H9 (cell line): ENCODE measurements at regions not wholly inside any gene's neighbourhood (a gene's known extent, or its start where the extent isn't known, plus 50 kb on each side); places are given as distances from the start of the nearest gene placed in this dataset.

Source experiments
- DNase-seq: peaks from one replicate; pipeline ENCODE4 v3.0.0-alpha.2; 2017
- H2AFZ ChIP-seq: one replicate; pipeline ENCODE4 v1.6.1; 2013; ENCODE audit warnings: mild to moderate bottlenecking, low read length, control low read depth, moderate library complexity
- H2AK5ac ChIP-seq: 2 replicates; pipeline ENCODE4 v1.6.1; 2013; ENCODE audit warnings: low read length, control low read depth, mixed read lengths; ENCODE audit not compliant: insufficient read length
- H2BK120ac ChIP-seq: one replicate; pipeline ENCODE4 v1.6.1; 2013; ENCODE audit warnings: low read depth, mild to moderate bottlenecking, low read length, control low read depth, inconsistent platforms; ENCODE audit not compliant: poor library complexity, severe bottlenecking
- H2BK12ac ChIP-seq: 2 replicates; pipeline ENCODE4 v1.6.1; 2013; ENCODE audit warnings: low read length, control low read depth, mixed read lengths, low read depth; ENCODE audit not compliant: insufficient read length
- H2BK15ac ChIP-seq: 2 replicates; pipeline ENCODE4 v1.6.1; 2013; ENCODE audit warnings: low read depth, low read length, control low read depth
- H2BK20ac ChIP-seq: one replicate; pipeline ENCODE4 v1.6.1; 2013; ENCODE audit warnings: low read depth, mild to moderate bottlenecking, low read length, control low read depth, inconsistent platforms; ENCODE audit not compliant: poor library complexity, severe bottlenecking
- H2BK5ac ChIP-seq: 2 replicates; pipeline ENCODE4 v1.6.1; 2013; ENCODE audit warnings: low read length, control low read depth, mixed read lengths; ENCODE audit not compliant: insufficient read length
- H3K14ac ChIP-seq: 2 replicates; pipeline ENCODE4 v1.6.1; 2013; ENCODE audit warnings: low read length, control low read depth; ENCODE audit not compliant: insufficient read depth
- H3K18ac ChIP-seq: 2 replicates; pipeline ENCODE4 v1.6.1; 2013; ENCODE audit warnings: low read depth, mild to moderate bottlenecking, mixed read lengths, low read length, control low read depth; ENCODE audit not compliant: insufficient read length
- H3K23ac ChIP-seq: 2 replicates; pipeline ENCODE4 v1.6.1; 2013; ENCODE audit warnings: low read length, control low read depth, mixed read lengths, low read depth; ENCODE audit not compliant: insufficient read length
- H3K23me2 ChIP-seq: 2 replicates; pipeline ENCODE4 v1.6.1; 2013; ENCODE audit warnings: low read depth, mild to moderate bottlenecking, mixed read lengths, low read length, control low read depth; ENCODE audit not compliant: insufficient read length, poor library complexity, severe bottlenecking
- H3K27ac ChIP-seq: 2 replicates; pipeline ENCODE4 v1.5.1; 2013; ENCODE audit warnings: low read length, control low read depth, mixed read lengths, low read depth; ENCODE audit not compliant: insufficient read length
- H3K27me3 ChIP-seq: 2 replicates; pipeline ENCODE4 v1.6.1; 2013; ENCODE audit warnings: low read length, control low read depth, inconsistent platforms; ENCODE audit not compliant: insufficient read depth
- H3K4ac ChIP-seq: 2 replicates; pipeline ENCODE4 v1.6.1; 2013; ENCODE audit warnings: low read depth, mild to moderate bottlenecking, control low read depth, inconsistent platforms, low read length, moderate library complexity
- H3K4me1 ChIP-seq: 2 replicates; pipeline ENCODE4 v1.6.1; 2013; ENCODE audit warnings: low read length, control low read depth, inconsistent platforms; ENCODE audit not compliant: insufficient read depth
- H3K4me2 ChIP-seq: 2 replicates; pipeline ENCODE4 v1.6.1; 2013; ENCODE audit warnings: low read length, control low read depth, mixed read lengths; ENCODE audit not compliant: insufficient read length, insufficient read depth
- H3K56ac ChIP-seq: 2 replicates; pipeline ENCODE4 v1.6.1; 2013; ENCODE audit warnings: low read depth, mild to moderate bottlenecking, mixed read lengths, low read length, control low read depth; ENCODE audit not compliant: insufficient read length
- H3K79me1 ChIP-seq: 2 replicates; pipeline ENCODE4 v1.6.1; 2013; ENCODE audit warnings: low read depth, mild to moderate bottlenecking, moderate library complexity, low read length, control low read depth, inconsistent platforms; ENCODE audit not compliant: insufficient read depth, poor library complexity, severe bottlenecking
- H3K79me2 ChIP-seq: 2 replicates; pipeline ENCODE4 v1.6.1; 2013; ENCODE audit warnings: low read length, control low read depth, inconsistent platforms; ENCODE audit not compliant: insufficient read depth
- H3K9ac ChIP-seq: 2 replicates; pipeline ENCODE4 v1.6.1; 2013; ENCODE audit warnings: low read length, control low read depth, mixed read lengths; ENCODE audit not compliant: insufficient read length; ENCODE audit errors: extremely low read depth
- H3K9me3 ChIP-seq: one replicate; pipeline ENCODE4 v1.6.1; 2013; ENCODE audit warnings: low read depth, low read length, inconsistent platforms; ENCODE audit not compliant: control insufficient read depth
- H3T11ph ChIP-seq: one replicate; pipeline ENCODE4 v1.6.1; 2013; ENCODE audit warnings: mild to moderate bottlenecking, low read length, control low read depth, inconsistent platforms
- H4K20me1 ChIP-seq: one replicate; pipeline ENCODE4 v1.6.1; 2013; ENCODE audit not compliant: control insufficient read depth, insufficient read length, insufficient read depth
- H4K5ac ChIP-seq: 2 replicates; pipeline ENCODE4 v1.6.1; 2013; ENCODE audit warnings: low read depth, mild to moderate bottlenecking, mixed read lengths, low read length, control low read depth; ENCODE audit not compliant: insufficient read length
- H4K8ac ChIP-seq: replicated peaks from 2 replicates; pipeline ENCODE4 v1.6.1; 2013; ENCODE audit warnings: low read length, control low read depth, mixed read lengths, low read depth; ENCODE audit not compliant: insufficient read length
- H4K91ac ChIP-seq: 2 replicates; pipeline ENCODE4 v1.6.1; 2013; ENCODE audit warnings: low read depth, mild to moderate bottlenecking, moderate library complexity, mixed read lengths, low read length, control low read depth; ENCODE audit not compliant: insufficient read length
- H3K27ac Mint-ChIP-seq, 3 experiments: 2 replicates in 2 of 3; 3 replicates in 1 of 3; pipeline ENCODE4 v1.8.0; 2020 to 2021; ENCODE audit warnings: mixed read lengths in 3 of 3, mild to moderate bottlenecking in 1 of 3, moderate library complexity in 1 of 3
- H3K27me3 Mint-ChIP-seq: 2 replicates; pipeline ENCODE4 v1.8.0; 2021; ENCODE audit warnings: low read depth, mild to moderate bottlenecking, moderate library complexity, mixed read lengths
- H3K36me3 Mint-ChIP-seq, 3 experiments: 2 replicates in 2 of 3; 3 replicates in 1 of 3; pipeline ENCODE4 v1.8.0; 2020 to 2021; ENCODE audit warnings: low read depth in 3 of 3, mixed read lengths in 3 of 3; ENCODE audit not compliant: insufficient read depth in 1 of 3
- H3K4me1 Mint-ChIP-seq, 2 experiments: 2 replicates each; pipeline ENCODE4 v1.8.0; 2020; ENCODE audit warnings: mixed read lengths in 2 of 2
- H3K4me3 Mint-ChIP-seq, 2 experiments: 2 replicates in 1 of 2; 3 replicates in 1 of 2; pipeline ENCODE4 v1.8.0; 2020 to 2021; ENCODE audit warnings: mild to moderate bottlenecking in 2 of 2, mixed read lengths in 2 of 2, moderate library complexity in 1 of 2
- H3K9me3 Mint-ChIP-seq, 2 experiments: 2 replicates in 1 of 2; 3 replicates in 1 of 2; pipeline ENCODE4 v1.8.0; 2020; ENCODE audit warnings: mild to moderate bottlenecking in 2 of 2, mixed read lengths in 2 of 2, moderate library complexity in 1 of 2
- WGBS: extraction: QIAGEN DNeasy Blood & Tissue Kit; methylation state at CpG from one replicate; pipeline ENCODE4 v1.1.7; 2013; ENCODE audit warnings: missing lambda C conversion rate, low lambda C conversion rate, mixed read lengths; ENCODE audit not compliant: insufficient read length; ENCODE audit errors: extremely low coverage; 5-methylcytosine and 5-hydroxymethylcytosine counted together
- TF ChIP-seq, protein P1 (sequence below): fragments of 200-600 bp; sonication (generic); conservative IDR thresholded peaks from 3 replicates; pipeline ENCODE4 v1.8.0; 2021; ENCODE audit warnings: antibody characterized with exemption, mild to moderate bottlenecking

DNA sequence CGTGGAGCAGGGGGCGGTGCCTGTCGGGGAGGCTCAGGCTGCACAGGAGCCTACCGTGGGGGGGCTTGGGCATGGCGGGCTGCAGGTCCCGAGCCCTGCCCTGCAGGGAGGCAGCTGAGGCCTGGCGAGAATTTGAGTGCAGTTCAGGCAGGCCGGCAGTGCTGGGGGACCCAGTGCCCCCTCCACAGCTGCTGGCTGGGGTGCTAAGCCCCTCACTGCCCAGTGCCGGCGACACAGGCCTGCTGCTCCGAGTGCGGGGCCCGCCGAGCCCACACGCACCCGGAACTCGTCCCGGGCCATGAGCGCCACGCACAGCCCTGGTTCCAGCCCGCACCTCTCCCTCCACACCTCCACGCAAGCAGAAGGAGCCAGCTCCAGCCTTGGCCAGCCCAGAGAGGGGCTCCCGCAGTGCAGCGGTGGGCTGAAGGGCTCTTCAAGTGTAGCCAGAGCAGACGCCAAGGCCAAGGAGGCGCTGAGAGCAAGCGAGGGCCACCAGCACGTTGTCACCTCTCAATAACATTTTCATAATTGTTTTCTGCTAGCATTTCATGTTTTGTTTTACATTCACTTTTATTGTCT lies 1378.9 kb upstream of the CELF4 start:
- H3K14ac ChIP-seq, result no peak overlapping the region
- no peak overlapping the region for H3K9ac ChIP-seq
- no peak overlapping the region for H2BK20ac ChIP-seq
- no peaks in the 10 kb centered on the region for H3K79me1 ChIP-seq
- no peak overlapping the region for H2BK120ac ChIP-seq
- no peaks in the 10 kb centered on the region for H4K20me1 ChIP-seq
- no peak overlapping the region for H4K8ac ChIP-seq
- H3K36me3 Mint-ChIP-seq, result peaks cover 4 to 53% (median 21%) of the 10 kb centered on the region in 3 experiments
- H3K18ac ChIP-seq, result no peak overlapping the region
- no peak overlapping the region for H2BK5ac ChIP-seq
- peaks cover 14 to 15% of the 10 kb centered on the region in 2 experiments for H3K4me1 Mint-ChIP-seq
- H3K4me1 ChIP-seq, result peaks cover 2% of the 10 kb centered on the region; the same call in 1 of the 2 replicates
- no peak overlapping the region for H2AFZ ChIP-seq
- H3K9me3 ChIP-seq, result no peaks in the 10 kb centered on the region
- no CpG with 5 or more reads among the region's 28 CpGs for WGBS
- no peak overlapping the region for H3K4ac ChIP-seq
- H4K5ac ChIP-seq, result no peak overlapping the region
- H3K4me2 ChIP-seq, result no peak overlapping the region
- H2BK15ac ChIP-seq, result no peak overlapping the region
- no peak overlapping the region for H3K4me3 Mint-ChIP-seq
- no peak overlapping the region for H2BK12ac ChIP-seq
- H3K27ac Mint-ChIP-seq, result no peak overlapping the region
- no peaks in the 10 kb centered on the region for H3K79me2 ChIP-seq
- no peak overlapping the region for H3K56ac ChIP-seq
- no peak overlapping the region for H4K91ac ChIP-seq
- no peak for DNase-seq
- H3T11ph ChIP-seq, result no peak overlapping the region
- H3K23me2 ChIP-seq, result no peaks in the 10 kb centered on the region
- no peaks in the 10 kb centered on the region for H3K27me3 Mint-ChIP-seq
- peaks cover 31 to 46% of the 10 kb centered on the region in 2 experiments for H3K9me3 Mint-ChIP-seq
- TF ChIP-seq, protein P1, sequence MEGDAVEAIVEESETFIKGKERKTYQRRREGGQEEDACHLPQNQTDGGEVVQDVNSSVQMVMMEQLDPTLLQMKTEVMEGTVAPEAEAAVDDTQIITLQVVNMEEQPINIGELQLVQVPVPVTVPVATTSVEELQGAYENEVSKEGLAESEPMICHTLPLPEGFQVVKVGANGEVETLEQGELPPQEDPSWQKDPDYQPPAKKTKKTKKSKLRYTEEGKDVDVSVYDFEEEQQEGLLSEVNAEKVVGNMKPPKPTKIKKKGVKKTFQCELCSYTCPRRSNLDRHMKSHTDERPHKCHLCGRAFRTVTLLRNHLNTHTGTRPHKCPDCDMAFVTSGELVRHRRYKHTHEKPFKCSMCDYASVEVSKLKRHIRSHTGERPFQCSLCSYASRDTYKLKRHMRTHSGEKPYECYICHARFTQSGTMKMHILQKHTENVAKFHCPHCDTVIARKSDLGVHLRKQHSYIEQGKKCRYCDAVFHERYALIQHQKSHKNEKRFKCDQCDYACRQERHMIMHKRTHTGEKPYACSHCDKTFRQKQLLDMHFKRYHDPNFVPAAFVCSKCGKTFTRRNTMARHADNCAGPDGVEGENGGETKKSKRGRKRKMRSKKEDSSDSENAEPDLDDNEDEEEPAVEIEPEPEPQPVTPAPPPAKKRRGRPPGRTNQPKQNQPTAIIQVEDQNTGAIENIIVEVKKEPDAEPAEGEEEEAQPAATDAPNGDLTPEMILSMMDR, result no peak
- H3K23ac ChIP-seq, result no peak overlapping the region
- no peak overlapping the region for H3K27ac ChIP-seq
- H3K27me3 ChIP-seq, result no peaks in the 10 kb centered on the region
- H2AK5ac ChIP-seq, result no peak overlapping the region
